IPS DF 19.7 (cell line): ENCODE measurements at regions not wholly inside any gene's neighbourhood (a gene's known extent, or its start where the extent isn't known, plus 50 kb on each side); places are given as distances from the start of the nearest gene placed in this dataset.

Source experiments
- DNase-seq: peaks from one replicate; pipeline ENCODE4 v3.0.0-alpha.2; 2013; ENCODE audit warnings: low read depth, low spot score

- DNase-seq = no peak
Measured at GRCh38 chr3:124177071-124177470, 185.1 kb upstream of the ROPN1 start.

DNA sequence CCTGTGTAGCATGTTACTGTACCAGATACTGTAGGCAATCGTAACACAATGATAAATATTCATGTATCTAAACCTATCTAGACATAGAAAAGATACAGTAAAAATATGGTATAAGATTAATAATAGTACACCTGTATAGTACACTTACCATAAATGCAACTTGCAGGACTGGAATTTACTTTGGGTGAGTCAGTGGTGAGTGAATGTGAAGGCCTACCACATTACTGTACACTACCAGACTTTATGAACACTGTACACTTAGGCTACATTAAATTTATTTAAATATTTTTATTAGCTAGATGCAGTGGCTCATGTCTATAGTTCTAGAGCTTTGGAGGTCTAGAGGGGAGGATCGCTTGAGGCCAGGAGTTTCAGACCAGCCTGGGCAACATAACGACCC lies 186.6 kb upstream of the ROPN1 start:
- DNase-seq = no peak

GRCh38 chr3:124200407-124200806 lies 208.5 kb upstream of the ROPN1 start:
- DNase-seq = no peak

DNA sequence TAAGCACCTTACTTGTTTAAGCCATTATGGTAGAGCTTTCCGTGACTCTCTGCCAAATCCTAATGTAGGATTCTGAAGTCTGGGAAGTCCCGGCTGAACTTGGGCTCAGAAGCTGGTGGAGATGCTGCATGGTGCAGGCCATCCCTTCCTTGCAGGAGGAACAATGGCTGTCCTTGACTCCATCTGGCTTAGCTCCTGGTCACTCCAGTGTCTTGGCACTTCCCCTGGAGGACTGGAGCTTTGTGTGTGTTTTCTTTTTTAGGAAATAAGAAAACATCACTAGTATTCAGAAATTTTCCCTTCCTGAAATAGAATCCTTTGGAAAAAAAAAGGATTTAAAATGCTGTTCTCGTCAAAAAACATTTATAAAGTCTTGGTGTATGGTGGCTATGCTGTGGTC lies 209.3 kb upstream of the ROPN1 start:
- no peak for DNase-seq

DNA sequence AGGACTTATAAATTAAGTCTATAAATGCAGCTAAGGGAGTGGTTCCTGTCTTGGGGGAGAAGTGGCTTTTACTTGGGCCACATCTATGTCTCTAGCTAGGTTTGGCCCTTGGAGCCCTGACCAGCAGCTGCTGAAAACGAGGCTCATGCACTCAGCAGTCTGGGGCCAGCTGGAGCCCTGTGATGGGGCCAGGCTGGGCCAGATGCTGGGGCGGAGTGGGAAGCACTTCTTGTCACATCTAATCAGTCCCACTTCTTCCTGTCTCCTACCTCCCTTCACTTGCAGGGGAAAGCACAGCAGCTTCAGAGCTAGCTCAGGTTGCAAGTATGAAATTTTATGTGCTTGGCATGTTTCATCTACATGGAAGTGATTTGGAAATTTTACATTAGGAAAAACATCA lies 209.9 kb upstream of the ROPN1 start:
- no peak for DNase-seq

- DNase-seq = no peak
Measured at GRCh38 chr3:124202754-124203153, 210.8 kb upstream of the ROPN1 start.

GRCh38 chr3:124203292-124203691 lies 211.4 kb upstream of the ROPN1 start:
- DNase-seq = no peak

DNA sequence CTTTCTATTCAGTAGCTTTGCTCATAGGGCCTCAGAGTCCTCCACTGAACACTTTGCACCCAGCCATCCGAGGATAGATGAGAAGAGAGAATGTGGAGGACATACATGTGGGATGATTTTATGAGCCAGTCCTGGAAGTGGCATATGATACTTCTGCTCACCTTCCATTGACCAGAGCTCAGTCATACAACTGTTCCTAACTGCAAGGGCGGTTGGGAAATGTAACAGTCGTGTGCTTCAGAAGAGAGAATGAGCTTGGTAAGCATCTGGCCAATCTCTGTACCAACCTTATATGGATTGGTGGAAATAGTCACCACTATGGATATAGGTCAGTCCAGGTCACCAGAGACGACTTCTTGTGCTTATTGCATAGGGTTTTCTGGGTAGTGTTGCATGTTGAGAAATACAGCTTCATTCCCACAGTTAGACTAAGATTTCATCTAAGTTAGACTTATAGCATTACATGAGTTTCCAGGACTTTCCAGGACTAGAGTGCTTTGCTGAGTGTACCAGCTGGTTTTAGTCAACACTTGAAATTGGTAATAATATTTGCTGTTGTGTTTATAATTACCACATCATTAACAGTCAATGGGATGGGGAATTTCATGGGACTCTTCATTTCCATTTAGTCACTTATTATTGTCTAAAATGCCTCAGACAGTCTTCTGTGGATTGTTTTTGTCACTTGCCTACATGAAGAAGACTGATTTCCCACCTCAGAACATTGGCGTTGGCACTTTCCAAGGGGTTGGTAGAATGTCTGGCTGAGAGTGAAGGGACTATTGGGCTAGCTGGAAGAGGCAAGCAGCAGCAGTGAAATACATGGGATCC lies 214.5 kb upstream of the ROPN1 start:
- DNase-seq = no peak

DNA sequence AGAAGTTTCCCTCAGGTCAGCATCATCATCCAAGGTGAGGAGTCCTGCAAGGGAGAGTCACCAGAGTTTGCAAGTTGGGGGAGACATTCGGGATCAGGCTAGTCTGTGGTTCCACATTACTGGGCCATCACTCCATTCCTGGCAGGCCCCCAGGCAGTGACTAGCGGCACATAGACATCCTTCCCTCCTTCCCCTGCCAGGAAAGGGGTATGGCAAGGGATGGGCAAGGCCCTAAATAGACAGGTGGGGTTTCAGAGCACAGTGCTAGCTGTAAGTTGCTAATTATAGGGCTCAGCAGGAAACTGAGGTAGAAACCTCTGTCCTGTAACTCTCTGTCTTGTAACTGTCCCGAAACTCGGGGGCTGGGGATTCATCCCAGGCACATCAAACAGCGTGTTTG lies 215.2 kb upstream of the ROPN1 start:
- no peak for DNase-seq

DNA sequence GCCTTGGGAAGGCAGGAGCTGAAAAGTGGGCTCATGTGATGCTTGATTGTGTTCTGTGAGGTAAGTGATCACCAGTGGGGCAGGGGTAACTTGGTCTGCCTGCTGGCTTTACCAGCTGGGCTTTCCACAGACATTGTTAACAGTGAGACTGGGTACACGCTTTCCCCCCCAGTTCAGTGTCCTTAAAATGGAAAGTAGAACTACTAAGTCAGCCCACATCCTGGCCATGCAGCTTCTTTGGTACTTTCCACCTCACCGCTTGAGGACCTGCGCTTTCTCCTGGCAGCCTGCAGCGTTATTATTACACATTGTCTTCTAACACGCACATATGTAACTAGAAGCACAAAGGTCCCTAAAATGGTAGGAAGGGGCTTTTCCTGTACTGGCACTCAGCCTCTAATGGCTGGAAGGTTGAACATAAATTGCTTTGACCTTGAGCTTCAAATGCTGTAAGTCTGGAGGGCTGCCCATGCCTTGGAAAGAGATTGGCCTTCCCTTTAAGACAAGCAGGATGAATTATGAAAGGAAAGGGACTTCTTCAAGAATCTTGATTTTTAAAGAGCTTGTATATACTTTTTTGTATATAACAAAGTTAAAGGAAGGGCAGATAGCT lies 216.1 kb upstream of the ROPN1 start:
- no peak for DNase-seq

- DNase-seq = no peak
Measured at GRCh38 chr3:124209426-124209825, 217.5 kb upstream of the ROPN1 start.

- no peak for DNase-seq
Measured at GRCh38 chr3:124210899-124211298, 219.0 kb upstream of the ROPN1 start.

- DNase-seq = no peak
Measured at GRCh38 chr3:124213641-124214040, 221.7 kb upstream of the ROPN1 start.

DNA sequence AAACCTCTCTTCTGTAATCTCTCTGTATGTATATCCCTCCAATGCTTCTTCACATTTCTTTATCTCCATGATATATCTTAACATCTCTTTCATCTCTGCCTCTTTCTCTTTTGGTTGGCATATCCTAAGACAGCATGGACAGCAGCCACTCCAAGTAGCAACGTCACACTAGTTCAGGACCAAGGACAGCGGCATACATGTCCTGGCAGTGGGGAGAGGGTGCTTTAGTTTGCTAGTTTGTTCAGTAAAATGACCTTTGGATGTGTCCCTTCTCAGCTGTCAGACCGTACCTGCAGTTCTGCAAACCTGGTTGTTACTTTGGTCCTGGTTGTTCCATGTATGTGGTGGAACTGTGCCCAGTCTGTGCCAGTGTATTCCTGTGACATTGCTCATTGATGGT lies 225.6 kb upstream of the ROPN1 start:
- DNase-seq = peak; percentile 25

- DNase-seq = no peak
Measured at GRCh38 chr3:124221422-124221821, 229.5 kb upstream of the ROPN1 start.

DNA sequence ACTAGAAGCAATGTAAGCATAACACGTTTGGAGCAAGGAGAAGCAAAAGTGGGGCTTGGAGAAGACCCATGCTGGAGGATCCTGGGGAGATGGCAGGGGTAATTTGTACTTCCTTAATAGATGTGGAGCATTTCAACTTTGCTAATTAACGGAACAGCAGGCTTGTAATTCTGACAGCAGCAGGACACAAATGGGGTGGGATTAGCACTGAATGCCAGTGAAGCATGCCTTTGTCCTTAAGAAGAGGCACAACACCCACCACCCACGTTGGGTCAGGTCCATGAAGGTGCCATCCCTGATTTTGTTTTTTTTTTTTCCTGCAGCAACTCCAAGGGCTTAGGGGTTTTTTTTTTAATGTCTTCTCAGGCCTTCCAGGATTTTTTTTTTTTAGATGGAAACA lies 231.9 kb upstream of the ROPN1 start:
- no peak for DNase-seq

DNA sequence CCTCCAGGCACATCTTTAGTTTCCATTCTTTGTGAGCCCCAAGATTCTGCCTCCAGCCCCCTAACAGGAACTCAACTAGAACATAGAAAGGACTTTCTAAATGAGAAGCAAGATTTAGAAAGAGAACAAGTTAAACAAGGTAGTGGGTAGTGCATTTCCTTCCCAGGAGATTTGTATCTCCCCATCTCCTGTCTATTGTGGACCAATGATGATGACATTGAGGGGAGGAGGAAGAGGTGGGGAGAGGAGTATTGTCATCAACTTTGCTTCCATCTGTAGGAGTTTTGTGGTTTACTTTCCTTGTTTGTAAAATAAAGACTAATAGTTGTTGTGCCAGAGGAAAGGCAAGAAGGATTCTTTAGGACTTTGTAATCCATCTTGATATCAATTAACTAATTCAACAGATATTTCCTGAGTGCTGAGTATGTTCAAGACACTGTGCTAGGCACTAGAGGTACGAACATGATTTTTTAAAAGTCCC lies 235.3 kb upstream of the ROPN1 start:
- no peak for DNase-seq

- DNase-seq = no peak
Measured at GRCh38 chr3:124229420-124229819, 237.5 kb upstream of the ROPN1 start.

- no peak for DNase-seq
Measured at GRCh38 chr3:124229836-124230235, 237.9 kb upstream of the ROPN1 start.

DNA sequence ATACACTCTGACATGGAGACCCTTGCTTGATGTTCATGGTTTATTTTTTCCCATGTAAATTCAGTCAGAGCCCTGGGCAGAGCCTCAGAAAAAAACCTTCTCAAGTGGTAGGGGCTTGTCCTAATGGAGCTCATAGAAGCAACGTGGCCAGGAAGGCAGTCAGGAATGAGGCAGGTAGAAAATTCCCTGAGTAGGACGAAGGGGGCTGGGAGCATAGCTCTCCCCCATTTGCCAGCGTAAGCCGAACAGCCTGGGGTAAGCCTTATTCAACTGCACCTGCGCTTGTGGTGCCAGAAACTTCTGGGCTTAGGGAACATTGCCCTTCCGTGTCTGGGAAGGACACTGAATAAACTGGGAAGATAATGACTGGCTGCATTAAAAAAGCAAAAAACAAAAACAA lies 238.5 kb upstream of the ROPN1 start:
- no peak for DNase-seq

DNA sequence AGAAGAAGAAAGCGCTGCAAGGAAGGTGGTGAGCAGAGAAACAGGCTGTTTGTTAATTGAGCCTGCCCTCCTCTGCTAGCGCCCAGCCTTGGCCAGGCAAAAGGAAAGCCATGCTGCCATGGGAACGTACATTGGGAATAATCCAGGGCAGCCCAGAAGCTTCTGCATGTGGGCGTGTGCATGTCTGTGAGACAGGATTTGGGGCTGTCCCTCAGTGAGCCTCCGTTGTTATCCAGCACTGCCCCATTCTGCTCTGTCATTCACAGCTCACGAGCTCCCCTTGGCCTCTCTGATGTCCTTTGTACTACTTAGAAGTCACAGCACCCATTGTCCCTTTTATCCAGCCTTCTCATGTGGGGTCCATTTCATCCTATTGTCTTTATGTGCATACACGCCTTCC lies 239.1 kb upstream of the ROPN1 start:
- no peak for DNase-seq

DNA sequence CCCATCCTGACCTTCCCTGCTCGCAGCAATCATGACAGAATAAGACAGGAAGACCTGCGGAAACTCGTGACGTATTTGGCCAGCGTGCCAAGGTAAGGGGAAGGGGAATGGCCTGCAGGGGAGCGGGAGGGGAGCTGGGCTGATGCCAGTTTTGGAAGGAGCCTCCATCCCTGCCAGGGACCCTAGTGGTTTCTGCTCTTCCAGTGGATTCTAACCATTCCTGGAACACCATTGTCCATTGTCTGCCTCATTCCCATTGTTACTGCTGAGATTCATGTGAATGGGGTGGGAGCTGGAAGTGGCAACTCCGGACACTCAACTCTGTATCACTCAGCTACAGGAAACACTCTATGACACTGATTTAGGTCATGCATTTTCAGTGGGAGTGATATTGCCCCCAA lies 242.9 kb upstream of the ROPN1 start:
- no peak for DNase-seq

- no peak for DNase-seq
Measured at GRCh38 chr3:124235446-124235845, 243.5 kb upstream of the ROPN1 start.
